Stimulated activated CD4-positive, alpha-beta T cell treated with anti-CD3 and anti-CD28 coated beads, Interleukin-1b, Interleukin-23, amount 100 ng/mL, for 48 hours (primary cell): ENCODE measurements at regions not wholly inside any gene's neighbourhood (a gene's known extent, or its start where the extent isn't known, plus 50 kb on each side); places are given as distances from the start of the nearest gene placed in this dataset.

Experiments
- DNase-seq: peaks from one replicate; pipeline ENCODE4 v3.0.0-alpha.2; 2020

GRCh38 chr3:76842216-76842615 is 197.7 kb upstream of the ROBO2 start:
- DNase-seq = no peak

- no peak for DNase-seq
These were observed 184.4 kb upstream of the ROBO2 start for GRCh38 chr3:76855451-76855850.

- DNase-seq = no peak
These were observed 180.3 kb upstream of the ROBO2 start for GRCh38 chr3:76859596-76859995.

- no peak for DNase-seq
These were observed 175.5 kb upstream of the ROBO2 start for GRCh38 chr3:76864355-76864754.

GRCh38 chr3:76866729-76867408 is 173.0 kb upstream of the ROBO2 start:
- DNase-seq = no peak

GRCh38 chr3:76869726-76870384 is 170.0 kb upstream of the ROBO2 start:
- no peak for DNase-seq

- no peak for DNase-seq
These were observed 168.2 kb upstream of the ROBO2 start for GRCh38 chr3:76871655-76872054.

- DNase-seq = no peak
These were observed 166.9 kb upstream of the ROBO2 start for GRCh38 chr3:76872999-76873398.

GRCh38 chr3:76873532-76874242 is 166.2 kb upstream of the ROBO2 start:
- DNase-seq = no peak

GRCh38 chr3:76879959-76880358 is 159.9 kb upstream of the ROBO2 start:
- DNase-seq = no peak

GRCh38 chr3:76886761-76887500 is 153.0 kb upstream of the ROBO2 start:
- DNase-seq = no peak

- no peak for DNase-seq
These were observed 151.0 kb upstream of the ROBO2 start for GRCh38 chr3:76888856-76889255.

GRCh38 chr3:76889911-76890310 is 150.0 kb upstream of the ROBO2 start:
- no peak for DNase-seq

- DNase-seq = no peak
These were observed 142.8 kb upstream of the ROBO2 start for GRCh38 chr3:76897076-76897475.

GRCh38 chr3:76900596-76900995 is 139.3 kb upstream of the ROBO2 start:
- no peak for DNase-seq

GRCh38 chr3:76908156-76908555 is 131.7 kb upstream of the ROBO2 start:
- no peak for DNase-seq

GRCh38 chr3:76912841-76913383 is 127.0 kb upstream of the ROBO2 start:
- no peak for DNase-seq

- no peak for DNase-seq
These were observed 122.5 kb upstream of the ROBO2 start for GRCh38 chr3:76917436-76917835.

- DNase-seq = no peak
These were observed 119.4 kb upstream of the ROBO2 start for GRCh38 chr3:76920511-76920910.

GRCh38 chr3:76923485-76923884 is 116.4 kb upstream of the ROBO2 start:
- DNase-seq = no peak

- DNase-seq = no peak
These were observed 109.2 kb upstream of the ROBO2 start for GRCh38 chr3:76930712-76931111.

- no peak for DNase-seq
These were observed 106.7 kb upstream of the ROBO2 start for GRCh38 chr3:76933245-76933644.

- DNase-seq = no peak
These were observed 100.9 kb upstream of the ROBO2 start for GRCh38 chr3:76938962-76939361.
